Astrocyte (in vitro differentiated cells and primary cell): ENCODE measurements at regions not wholly inside any gene's neighbourhood (a gene's known extent, or its start where the extent isn't known, plus 50 kb on each side); places are given as distances from the start of the nearest gene placed in this dataset.

Experiments used
- DNase-seq: peaks from one replicate; pipeline ENCODE4 v3.0.0-alpha.2; 2010; ENCODE audit warnings: low read depth
- FAIRE-seq: peaks from 2 replicates; lab custom pipeline; 2011; peaks lifted over from hg19 to GRCh38; lab: Jason Lieb, UNC
- H2AFZ ChIP-seq: 2 replicates; pipeline ENCODE4 v1.6.0; 2012; ENCODE audit warnings: low read depth, low read length, inconsistent platforms
- H3K27ac ChIP-seq: 2 replicates; pipeline ENCODE4 v1.5.1; 2011; ENCODE audit warnings: low read depth, low read length, inconsistent platforms
- H3K27me3 ChIP-seq: 2 replicates; pipeline ENCODE4 v1.6.0; 2011; ENCODE audit warnings: low read length, inconsistent platforms; ENCODE audit not compliant: insufficient read depth
- H3K36me3 ChIP-seq: 2 replicates; pipeline ENCODE4 v1.5.1; 2011; ENCODE audit warnings: low read length, inconsistent platforms; ENCODE audit not compliant: insufficient read depth
- H3K4me1 ChIP-seq: 2 replicates; pipeline ENCODE4 v1.5.1; 2011; ENCODE audit warnings: low read length, inconsistent platforms; ENCODE audit not compliant: insufficient read depth
- H3K4me2 ChIP-seq: 2 replicates; pipeline ENCODE4 v1.6.0; 2012; ENCODE audit warnings: low read length, inconsistent platforms
- H3K4me3 ChIP-seq: 2 replicates; pipeline ENCODE4 v1.5.1; 2011; ENCODE audit warnings: low read depth, mild to moderate bottlenecking, low read length, inconsistent platforms; ENCODE audit not compliant: insufficient read depth
- H3K79me2 ChIP-seq: 2 replicates; pipeline ENCODE4 v1.6.0; 2012; ENCODE audit warnings: mild to moderate bottlenecking, low read length, inconsistent platforms; ENCODE audit not compliant: insufficient read depth
- H3K9ac ChIP-seq: 2 replicates; pipeline ENCODE4 v1.6.0; 2012; ENCODE audit warnings: mild to moderate bottlenecking, low read length, inconsistent platforms
- H3K9me3 ChIP-seq: 2 replicates; pipeline ENCODE4 v1.5.1; 2012; ENCODE audit warnings: low read depth, mild to moderate bottlenecking, low read length, inconsistent platforms; ENCODE audit not compliant: insufficient read depth
- H4K20me1 ChIP-seq: 2 replicates; pipeline ENCODE4 v1.6.0; 2012; ENCODE audit warnings: low read length, inconsistent platforms; ENCODE audit not compliant: insufficient read depth
- H3K27ac Mint-ChIP-seq: one replicate; pipeline ENCODE4 v1.8.0; 2021; ENCODE audit warnings: mild to moderate bottlenecking, mixed read lengths; ENCODE audit not compliant: unreplicated experiment
- H3K27me3 Mint-ChIP-seq: one replicate; pipeline ENCODE4 v1.8.0; 2021; ENCODE audit warnings: low read depth, mixed read lengths; ENCODE audit not compliant: unreplicated experiment
- H3K36me3 Mint-ChIP-seq: one replicate; pipeline ENCODE4 v1.8.0; 2021; ENCODE audit warnings: low read depth, mixed read lengths; ENCODE audit not compliant: unreplicated experiment
- H3K4me1 Mint-ChIP-seq: one replicate; pipeline ENCODE4 v1.8.0; 2021; ENCODE audit warnings: low read depth, mixed read lengths; ENCODE audit not compliant: unreplicated experiment
- H3K4me3 Mint-ChIP-seq: one replicate; pipeline ENCODE4 v1.8.0; 2021; ENCODE audit warnings: mild to moderate bottlenecking, moderate library complexity, mixed read lengths; ENCODE audit not compliant: unreplicated experiment
- H3K9me3 Mint-ChIP-seq: one replicate; pipeline ENCODE4 v1.8.0; 2021; ENCODE audit warnings: mild to moderate bottlenecking, mixed read lengths; ENCODE audit not compliant: unreplicated experiment
- EZH2 ChIP-seq: IDR thresholded peaks from 2 replicates; pipeline ENCODE4 v1.6.1; 2012; ENCODE audit warnings: mild to moderate bottlenecking, low read length, inconsistent platforms; ENCODE audit not compliant: insufficient read depth
- TF ChIP-seq, protein P1 (sequence below): IDR thresholded peaks from 2 replicates; pipeline ENCODE4 v1.5.1; 2011; ENCODE audit warnings: low read depth, mild to moderate bottlenecking, inconsistent platforms, low read length, moderate library complexity; ENCODE audit not compliant: insufficient read depth

DNA sequence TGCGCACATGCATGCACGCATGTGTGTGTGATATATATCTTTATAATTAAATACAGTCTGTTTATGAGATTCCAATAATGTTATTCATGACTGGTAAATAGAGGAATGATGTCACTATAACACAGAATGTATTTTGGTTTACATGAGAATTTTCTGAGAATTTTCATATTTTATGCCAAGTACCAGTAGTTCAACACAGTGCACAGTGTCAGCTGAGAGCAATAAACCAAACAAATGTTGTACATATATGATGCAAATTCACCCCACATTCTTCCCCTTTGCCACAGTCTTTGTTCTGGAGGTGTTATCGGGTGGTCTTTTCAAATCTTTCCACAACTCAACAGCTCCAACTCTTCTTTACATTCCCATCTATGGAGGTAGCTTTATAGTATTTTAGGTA lies 462.2 kb upstream of the GRM3 start:
- no peaks in the 10 kb centered on the region for H3K4me1 Mint-ChIP-seq
- H3K9me3 Mint-ChIP-seq: no peaks in the 10 kb centered on the region
- Histone ChIP-seq H3K4me2 (no peak overlapping the region), H3K27me3 (no peaks in the 10 kb centered on the region), H3K9me3 (no peaks in the 10 kb centered on the region), H3K27ac (no peak overlapping the region), H3K9ac (no peak overlapping the region), H3K79me2 (no peaks in the 10 kb centered on the region), H3K36me3 (no peaks in the 10 kb centered on the region), H3K4me3 (no peak overlapping the region), H2AFZ (no peak overlapping the region), H4K20me1 (no peaks in the 10 kb centered on the region), H3K4me1 (no peaks in the 10 kb centered on the region)
- TF ChIP-seq, protein P1, sequence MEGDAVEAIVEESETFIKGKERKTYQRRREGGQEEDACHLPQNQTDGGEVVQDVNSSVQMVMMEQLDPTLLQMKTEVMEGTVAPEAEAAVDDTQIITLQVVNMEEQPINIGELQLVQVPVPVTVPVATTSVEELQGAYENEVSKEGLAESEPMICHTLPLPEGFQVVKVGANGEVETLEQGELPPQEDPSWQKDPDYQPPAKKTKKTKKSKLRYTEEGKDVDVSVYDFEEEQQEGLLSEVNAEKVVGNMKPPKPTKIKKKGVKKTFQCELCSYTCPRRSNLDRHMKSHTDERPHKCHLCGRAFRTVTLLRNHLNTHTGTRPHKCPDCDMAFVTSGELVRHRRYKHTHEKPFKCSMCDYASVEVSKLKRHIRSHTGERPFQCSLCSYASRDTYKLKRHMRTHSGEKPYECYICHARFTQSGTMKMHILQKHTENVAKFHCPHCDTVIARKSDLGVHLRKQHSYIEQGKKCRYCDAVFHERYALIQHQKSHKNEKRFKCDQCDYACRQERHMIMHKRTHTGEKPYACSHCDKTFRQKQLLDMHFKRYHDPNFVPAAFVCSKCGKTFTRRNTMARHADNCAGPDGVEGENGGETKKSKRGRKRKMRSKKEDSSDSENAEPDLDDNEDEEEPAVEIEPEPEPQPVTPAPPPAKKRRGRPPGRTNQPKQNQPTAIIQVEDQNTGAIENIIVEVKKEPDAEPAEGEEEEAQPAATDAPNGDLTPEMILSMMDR: no peak
- TF ChIP-seq EZH2: no peak
- no peaks in the 10 kb centered on the region for H3K27me3 Mint-ChIP-seq
- H3K27ac Mint-ChIP-seq: no peak overlapping the region
- FAIRE-seq (no peak), DNase-seq (no peak)
- no peak overlapping the region for H3K4me3 Mint-ChIP-seq
- no peaks in the 10 kb centered on the region for H3K36me3 Mint-ChIP-seq

DNA sequence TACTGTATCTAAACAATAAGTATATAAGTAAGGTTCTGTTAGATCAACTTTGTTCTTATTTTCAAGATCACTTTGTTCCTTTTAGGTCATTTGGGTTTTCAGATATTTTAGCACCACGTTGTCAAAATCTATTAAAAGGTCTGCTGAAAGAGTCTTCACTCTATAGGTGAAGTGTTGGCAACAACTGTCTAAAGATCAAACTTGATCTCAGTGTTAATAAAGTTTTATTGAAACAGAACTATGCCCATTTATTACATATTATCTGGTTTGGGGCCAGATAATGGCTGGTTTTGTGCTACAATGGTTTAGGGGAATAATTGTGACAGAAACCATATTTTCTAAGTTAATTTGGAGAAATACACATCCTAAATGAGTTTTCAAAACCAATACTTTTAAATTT lies 478.9 kb upstream of the GRM3 start:
- no peak overlapping the region for H3K9ac ChIP-seq
- H3K4me3 Mint-ChIP-seq: no peak overlapping the region
- no peaks in the 10 kb centered on the region for H4K20me1 ChIP-seq
- TF ChIP-seq EZH2: no peak
- TF ChIP-seq, protein P1: no peak
- no peak overlapping the region for H3K27ac ChIP-seq
- H3K27me3 Mint-ChIP-seq: no peaks in the 10 kb centered on the region
- H3K27ac Mint-ChIP-seq: no peak overlapping the region
- H3K9me3 ChIP-seq: no peaks in the 10 kb centered on the region
- no peaks in the 10 kb centered on the region for H3K36me3 ChIP-seq
- no peaks in the 10 kb centered on the region for H3K27me3 ChIP-seq
- H3K4me1 Mint-ChIP-seq: no peaks in the 10 kb centered on the region
- H3K4me1 ChIP-seq: no peaks in the 10 kb centered on the region
- DNase-seq (no peak), FAIRE-seq (no peak)
- no peaks in the 10 kb centered on the region for H3K79me2 ChIP-seq
- no peak overlapping the region for H2AFZ ChIP-seq
- H3K36me3 Mint-ChIP-seq: no peaks in the 10 kb centered on the region
- H3K9me3 Mint-ChIP-seq: no peaks in the 10 kb centered on the region
- no peak overlapping the region for H3K4me3 ChIP-seq
- H3K4me2 ChIP-seq: no peak overlapping the region

DNA sequence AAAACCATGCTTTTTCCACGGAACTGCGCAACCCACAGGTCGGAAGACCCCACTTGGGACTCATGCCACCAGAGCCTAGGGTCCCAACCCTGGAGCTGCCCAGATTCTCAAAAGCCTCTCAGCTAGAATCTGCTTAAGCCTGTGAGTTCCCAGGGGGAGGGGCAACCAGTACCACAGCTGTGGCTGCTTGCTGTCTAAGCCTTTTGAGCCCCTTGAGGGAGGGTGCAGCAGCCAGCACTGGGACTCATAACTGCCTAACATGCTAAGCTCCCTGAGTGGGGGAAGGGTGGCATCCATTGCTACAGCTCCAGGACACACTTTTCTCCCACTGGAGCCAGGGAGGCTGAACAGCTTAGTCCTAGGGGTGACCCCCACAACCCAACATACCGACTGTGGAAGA lies 485.6 kb upstream of the GRM3 start:
- H3K9me3 Mint-ChIP-seq: peaks cover 1% of the 10 kb centered on the region
- no peak overlapping the region for H3K4me3 Mint-ChIP-seq
- no peak overlapping the region for H3K27ac Mint-ChIP-seq
- H3K36me3 Mint-ChIP-seq: no peaks in the 10 kb centered on the region
- no peaks in the 10 kb centered on the region for H3K4me1 Mint-ChIP-seq
- Histone ChIP-seq H3K9ac (no peak overlapping the region), H3K4me2 (no peak overlapping the region), H4K20me1 (no peaks in the 10 kb centered on the region), H3K36me3 (no peaks in the 10 kb centered on the region), H3K79me2 (no peaks in the 10 kb centered on the region), H3K9me3 (peaks cover 3% of the 10 kb centered on the region), H3K27ac (no peak overlapping the region), H3K27me3 (no peaks in the 10 kb centered on the region), H3K4me1 (no peaks in the 10 kb centered on the region), H2AFZ (no peak overlapping the region), H3K4me3 (no peak overlapping the region)
- TF ChIP-seq EZH2: no peak
- TF ChIP-seq, protein P1: no peak
- DNase-seq (no peak), FAIRE-seq (no peak)
- no peaks in the 10 kb centered on the region for H3K27me3 Mint-ChIP-seq
